GM12878 (cell line): ENCODE measurements at regions not wholly inside any gene's neighbourhood (a gene's known extent, or its start where the extent isn't known, plus 50 kb on each side); places are given as distances from the start of the nearest gene placed in this dataset.

Experiments
- ATAC-seq: fragments of 200-7000 bp; cut with Tn5 transposase; 3 replicates; pipeline ENCODE4 v1.9.1; 2020; ENCODE audit warnings: mild to moderate bottlenecking, moderate library complexity
- BruUV-seq: library from RNA; stranded (reverse); fragments of 400-500 nt; replicated peaks from 2 replicates; lab custom pipeline; 2021; lab: Mats Ljungman, UMichigan
- CTCF ChIA-PET: fragments of 300-600 bp; sonication (Branson Sonifier 250); formaldehyde crosslinking; extraction: SDS; loops from one replicate; lab custom pipeline; 2021; ENCODE audit warnings: inconsistent platforms; lab: Yijun Ruan, JAX
- POLR2A ChIA-PET: fragments of 350-600 bp; formaldehyde crosslinking; extraction: SDS; loops from one replicate; lab custom pipeline; 2021; ENCODE audit warnings: inconsistent platforms; lab: Charles Lee
- RAD21 ChIA-PET: fragments of 300-600 bp; sonication (Branson Sonifier 250); formaldehyde crosslinking; loops from one replicate; lab custom pipeline; 2023; ENCODE audit warnings: antibody characterized with exemption; ENCODE audit not compliant: unreplicated experiment; lab: Charles Lee
- SMC1A ChIA-PET: fragments of 300-600 bp; sonication (Branson Sonifier 250); formaldehyde crosslinking; loops from one replicate; lab custom pipeline; 2023; ENCODE audit not compliant: unreplicated experiment, uncharacterized antibody; lab: Charles Lee
- DNase-seq: peaks from one replicate; pipeline ENCODE4 v3.0.0-alpha.2; 2011; ENCODE audit warnings: low read depth, low spot score
- FAIRE-seq: peaks from 3 replicates; lab custom pipeline; 2011; peaks lifted over from hg19 to GRCh38; lab: Jason Lieb, UNC
- H2AFZ ChIP-seq: 2 replicates; pipeline ENCODE4 v1.6.0; 2011; ENCODE audit warnings: low read depth, low read length, control low read depth; ENCODE audit not compliant: control insufficient read depth
- H3K27ac ChIP-seq: 2 replicates; pipeline ENCODE4 v1.5.1; 2011; ENCODE audit warnings: control low read depth; ENCODE audit not compliant: control insufficient read depth, insufficient read depth
- H3K27me3 ChIP-seq, 2 experiments: replicated peaks in 1 of 2; 2 replicates each; pipeline versions ENCODE4 v1.6.0 to v1.6.1; 2011; ENCODE audit warnings: low read length in 1 of 2; ENCODE audit not compliant: control insufficient read depth in 2 of 2, insufficient read depth in 2 of 2
- H3K36me3 ChIP-seq, 2 experiments: 2 replicates each; pipeline ENCODE4 v1.5.1; 2011; ENCODE audit warnings: low read length in 1 of 2; ENCODE audit not compliant: control insufficient read depth in 2 of 2, insufficient read depth in 2 of 2
- H3K4me1 ChIP-seq: 2 replicates; pipeline ENCODE4 v1.6.1; 2011; ENCODE audit warnings: mild to moderate bottlenecking, low read length, moderate library complexity, mixed read lengths; ENCODE audit not compliant: control insufficient read depth, insufficient read depth
- H3K4me2 ChIP-seq: 2 replicates; pipeline ENCODE4 v1.6.0; 2011; ENCODE audit warnings: control low read depth; ENCODE audit not compliant: control insufficient read depth, insufficient read depth
- H3K4me3 ChIP-seq: fragments of 200-600 bp; sonication (generic); 2 replicates; pipeline ENCODE4 v1.5.1; 2016
- H3K79me2 ChIP-seq: 2 replicates; pipeline ENCODE4 v1.6.0; 2011; ENCODE audit warnings: low read length; ENCODE audit not compliant: control insufficient read depth, insufficient read depth
- H3K9ac ChIP-seq: 2 replicates; pipeline ENCODE4 v1.8.0; 2011; ENCODE audit warnings: low read length, control low read depth, mixed read lengths; ENCODE audit not compliant: control insufficient read depth, insufficient read depth
- H3K9me3 ChIP-seq: replicated peaks from 3 replicates; pipeline ENCODE4 v1.5.1; 2011; ENCODE audit warnings: mild to moderate bottlenecking, low read length; ENCODE audit not compliant: control insufficient read depth, insufficient read depth
- H4K20me1 ChIP-seq: 2 replicates; pipeline ENCODE4 v1.6.0; 2011; ENCODE audit not compliant: control insufficient read depth, insufficient read depth
- CEBPB ChIP-seq, 2 experiments: fragments of 150-350 bp in 1 of 2; IDR thresholded peaks; 2 replicates each; pipeline ENCODE4 v1.6.1; 2012 to 2014; ENCODE audit warnings: low read depth in 2 of 2, low read length in 2 of 2, borderline replicate concordance in 1 of 2, inconsistent platforms in 1 of 2
- IKZF1 ChIP-seq: fragments of 450-650 bp; conservative IDR thresholded peaks from 2 replicates; pipeline ENCODE4 v1.6.1; 2017; ENCODE audit warnings: antibody characterized with exemption, mild to moderate bottlenecking
- NBN ChIP-seq: fragments of 450-650 bp; IDR thresholded peaks from 2 replicates; pipeline ENCODE4 v1.6.1; 2016
- RAD21 ChIP-seq: IDR thresholded peaks from 2 replicates; pipeline ENCODE4 v1.6.1; 2011; ENCODE audit warnings: mild to moderate bottlenecking, low read depth, low read length, moderate library complexity; ENCODE audit not compliant: insufficient read depth
- SMC3 ChIP-seq: IDR thresholded peaks from 2 replicates; pipeline ENCODE4 v1.6.1; 2011; ENCODE audit warnings: low read length, improper control_type of control experiment, borderline replicate concordance
- SREBF2 ChIP-seq: IDR thresholded peaks from 2 replicates; pipeline ENCODE4 v1.6.1; 2012; ENCODE audit warnings: mild to moderate bottlenecking, low read length
- TCF12 ChIP-seq: IDR thresholded peaks from 2 replicates; pipeline ENCODE4 v1.6.1; 2011; ENCODE audit warnings: low read depth, mild to moderate bottlenecking, low read length
- YY1 ChIP-seq: IDR thresholded peaks from 2 replicates; pipeline ENCODE4 v1.6.1; 2011; ENCODE audit warnings: low read depth, mild to moderate bottlenecking, low read length
- WGBS: methylation state at CpG from one replicate; pipeline ENCODE4 v1.1.6; 2016; ENCODE audit warnings: low lambda C conversion rate; ENCODE audit not compliant: insufficient replicate concordance, insufficient coverage; ENCODE audit errors: missing lambda C conversion rate; 5-methylcytosine and 5-hydroxymethylcytosine counted together
- in situ Hi-C: fragments of 300-500 bp; cut with MboI; formaldehyde crosslinking; loops from 9 replicates; pipeline ENCODE4 v1.14.3; 2018; ENCODE audit warnings: mixed read lengths
- intact Hi-C: fragments of 100-400 bp; cut with micrococcal nuclease; formaldehyde crosslinking; loops from one replicate; pipeline ENCODE4 v1.14.2; 2022; ENCODE audit not compliant: unreplicated experiment
- TF ChIP-seq, protein P1 (sequence below), 3 experiments: IDR thresholded peaks in 2 of 3; conservative IDR thresholded peaks in 1 of 3; 2 replicates each; pipeline ENCODE4 v1.5.1; 2011; ENCODE audit warnings: low read depth in 3 of 3, low read length in 3 of 3, mild to moderate bottlenecking in 3 of 3, control low read depth in 2 of 3, moderate library complexity in 2 of 3, inconsistent platforms in 1 of 3, mixed read lengths in 1 of 3; ENCODE audit not compliant: control insufficient read depth in 2 of 3, insufficient read depth in 1 of 3; ENCODE audit errors: extremely low read depth in 1 of 3
- TF ChIP-seq, protein P2 (sequence below): fragments of 450-650 bp; IDR thresholded peaks from 2 replicates; pipeline ENCODE4 v1.6.1; 2014; ENCODE audit warnings: mild to moderate bottlenecking
- TF ChIP-seq, protein P3 (sequence below): fragments of 450-650 bp; IDR thresholded peaks from 2 replicates; pipeline ENCODE4 v1.6.1; 2017; ENCODE audit warnings: mild to moderate bottlenecking, moderate library complexity

DNA sequence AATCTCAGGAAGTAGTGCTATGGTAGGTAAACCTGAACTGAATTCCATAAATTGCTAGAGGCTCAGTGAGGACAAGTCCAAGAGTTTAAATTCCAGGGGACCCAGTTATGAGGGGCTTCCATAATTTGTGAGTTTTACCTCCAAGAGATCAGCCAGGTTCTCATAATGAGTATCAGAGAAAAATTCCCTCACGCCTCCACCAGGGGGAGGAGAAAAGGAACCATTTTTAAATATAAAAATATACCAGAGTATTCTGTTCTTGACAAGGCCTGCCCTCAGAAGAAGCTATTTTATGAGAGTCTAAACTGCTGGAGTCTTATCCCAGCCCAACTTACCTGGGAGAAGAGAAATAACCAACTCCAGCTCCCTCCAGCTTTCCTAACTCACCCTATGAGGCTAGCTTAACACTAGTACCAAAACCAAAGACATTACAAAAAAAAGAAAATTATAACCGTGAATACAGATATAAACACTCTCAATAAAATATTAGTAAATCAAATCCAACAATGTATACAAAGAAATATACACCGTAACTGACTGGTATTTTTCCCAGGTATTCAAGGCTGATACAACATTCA is 158.7 kb downstream of the TFAP2A start:
- no peaks in the 10 kb centered on the region for H3K79me2 ChIP-seq
- peak; percentile 55; the same call in 2 of the 3 replicates for ATAC-seq
- no peak overlapping the region for H3K9ac ChIP-seq
- ChIA-PET CTCF (interaction anchor here (0.6 to 1.9 kb wide), 7 partner anchors 9 to 263 kb away, joined by 3 to 17 read pairs (median 4); no protein-coding TSS in a partner anchor), POLR2A (no interaction called here), RAD21 (interaction anchor here (1.1 to 1.8 kb wide), 3 partner anchors 170 to 179 kb away, joined by 3 to 9 read pairs (median 8); no protein-coding TSS in a partner anchor)
- no peaks in the 10 kb centered on the region for H3K4me1 ChIP-seq
- 32% methylated on average over 3 of the region's 3 CpGs for WGBS
- H3K4me2 ChIP-seq = no peak overlapping the region
- no peaks in the 10 kb centered on the region; a peak in 1 of 4 replicates for H3K27me3 ChIP-seq
- H3K9me3 ChIP-seq = no peaks in the 10 kb centered on the region
- no peaks in the 10 kb centered on the region for H4K20me1 ChIP-seq
- TF ChIP-seq CEBPB (IDR thresholded peaks at IDR 0.05; ENCODE audit: borderline replicate concordance in 1 of 2, low read depth in 2 of 2, low read length in 2 of 2) = no peak
- no peak for TF ChIP-seq IKZF1
- TF ChIP-seq, protein P1, sequence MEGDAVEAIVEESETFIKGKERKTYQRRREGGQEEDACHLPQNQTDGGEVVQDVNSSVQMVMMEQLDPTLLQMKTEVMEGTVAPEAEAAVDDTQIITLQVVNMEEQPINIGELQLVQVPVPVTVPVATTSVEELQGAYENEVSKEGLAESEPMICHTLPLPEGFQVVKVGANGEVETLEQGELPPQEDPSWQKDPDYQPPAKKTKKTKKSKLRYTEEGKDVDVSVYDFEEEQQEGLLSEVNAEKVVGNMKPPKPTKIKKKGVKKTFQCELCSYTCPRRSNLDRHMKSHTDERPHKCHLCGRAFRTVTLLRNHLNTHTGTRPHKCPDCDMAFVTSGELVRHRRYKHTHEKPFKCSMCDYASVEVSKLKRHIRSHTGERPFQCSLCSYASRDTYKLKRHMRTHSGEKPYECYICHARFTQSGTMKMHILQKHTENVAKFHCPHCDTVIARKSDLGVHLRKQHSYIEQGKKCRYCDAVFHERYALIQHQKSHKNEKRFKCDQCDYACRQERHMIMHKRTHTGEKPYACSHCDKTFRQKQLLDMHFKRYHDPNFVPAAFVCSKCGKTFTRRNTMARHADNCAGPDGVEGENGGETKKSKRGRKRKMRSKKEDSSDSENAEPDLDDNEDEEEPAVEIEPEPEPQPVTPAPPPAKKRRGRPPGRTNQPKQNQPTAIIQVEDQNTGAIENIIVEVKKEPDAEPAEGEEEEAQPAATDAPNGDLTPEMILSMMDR (IDR thresholded peaks at IDR 0.05 in 2 of 3, conservative IDR thresholded peaks at IDR 0.05 in 1 of 3; ENCODE audit: control insufficient read depth in 2 of 3, extremely low read depth in 1 of 3, insufficient read depth in 1 of 3, low read depth in 3 of 3, low read length in 3 of 3) = peak; percentile 34 to 47 (median 43); a peak in 5 of 6 replicates
- 0 out of 2 replicates have a peak, but pooled peaks have one; percentile 26 for TF ChIP-seq RAD21
- TF ChIP-seq NBN = no peak
- TF ChIP-seq, protein P2, sequence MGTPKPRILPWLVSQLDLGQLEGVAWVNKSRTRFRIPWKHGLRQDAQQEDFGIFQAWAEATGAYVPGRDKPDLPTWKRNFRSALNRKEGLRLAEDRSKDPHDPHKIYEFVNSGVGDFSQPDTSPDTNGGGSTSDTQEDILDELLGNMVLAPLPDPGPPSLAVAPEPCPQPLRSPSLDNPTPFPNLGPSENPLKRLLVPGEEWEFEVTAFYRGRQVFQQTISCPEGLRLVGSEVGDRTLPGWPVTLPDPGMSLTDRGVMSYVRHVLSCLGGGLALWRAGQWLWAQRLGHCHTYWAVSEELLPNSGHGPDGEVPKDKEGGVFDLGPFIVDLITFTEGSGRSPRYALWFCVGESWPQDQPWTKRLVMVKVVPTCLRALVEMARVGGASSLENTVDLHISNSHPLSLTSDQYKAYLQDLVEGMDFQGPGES = no peak
- peak; percentile 44; the same call in 1 of the 2 replicates for TF ChIP-seq SMC3
- TF ChIP-seq SREBF2 = no peak
- TF ChIP-seq YY1 = peak; percentile 29; the same call in 1 of the 2 replicates
- no peak for TF ChIP-seq TCF12
- TF ChIP-seq, protein P3, sequence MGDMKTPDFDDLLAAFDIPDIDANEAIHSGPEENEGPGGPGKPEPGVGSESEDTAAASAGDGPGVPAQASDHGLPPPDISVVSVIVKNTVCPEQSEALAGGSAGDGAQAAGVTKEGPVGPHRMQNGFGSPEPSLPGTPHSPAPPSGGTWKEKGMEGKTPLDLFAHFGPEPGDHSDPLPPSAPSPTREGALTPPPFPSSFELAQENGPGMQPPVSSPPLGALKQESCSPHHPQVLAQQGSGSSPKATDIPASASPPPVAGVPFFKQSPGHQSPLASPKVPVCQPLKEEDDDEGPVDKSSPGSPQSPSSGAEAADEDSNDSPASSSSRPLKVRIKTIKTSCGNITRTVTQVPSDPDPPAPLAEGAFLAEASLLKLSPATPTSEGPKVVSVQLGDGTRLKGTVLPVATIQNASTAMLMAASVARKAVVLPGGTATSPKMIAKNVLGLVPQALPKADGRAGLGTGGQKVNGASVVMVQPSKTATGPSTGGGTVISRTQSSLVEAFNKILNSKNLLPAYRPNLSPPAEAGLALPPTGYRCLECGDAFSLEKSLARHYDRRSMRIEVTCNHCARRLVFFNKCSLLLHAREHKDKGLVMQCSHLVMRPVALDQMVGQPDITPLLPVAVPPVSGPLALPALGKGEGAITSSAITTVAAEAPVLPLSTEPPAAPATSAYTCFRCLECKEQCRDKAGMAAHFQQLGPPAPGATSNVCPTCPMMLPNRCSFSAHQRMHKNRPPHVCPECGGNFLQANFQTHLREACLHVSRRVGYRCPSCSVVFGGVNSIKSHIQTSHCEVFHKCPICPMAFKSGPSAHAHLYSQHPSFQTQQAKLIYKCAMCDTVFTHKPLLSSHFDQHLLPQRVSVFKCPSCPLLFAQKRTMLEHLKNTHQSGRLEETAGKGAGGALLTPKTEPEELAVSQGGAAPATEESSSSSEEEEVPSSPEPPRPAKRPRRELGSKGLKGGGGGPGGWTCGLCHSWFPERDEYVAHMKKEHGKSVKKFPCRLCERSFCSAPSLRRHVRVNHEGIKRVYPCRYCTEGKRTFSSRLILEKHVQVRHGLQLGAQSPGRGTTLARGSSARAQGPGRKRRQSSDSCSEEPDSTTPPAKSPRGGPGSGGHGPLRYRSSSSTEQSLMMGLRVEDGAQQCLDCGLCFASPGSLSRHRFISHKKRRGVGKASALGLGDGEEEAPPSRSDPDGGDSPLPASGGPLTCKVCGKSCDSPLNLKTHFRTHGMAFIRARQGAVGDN = no peak
- TF ChIP-seq, all 136 proteins: peak for 4
- no TSS peak for BruUV-seq
- Histone ChIP-seq H3K4me3 (no peak overlapping the region), H3K36me3 (no peaks in the 10 kb centered on the region), H2AFZ (no peak overlapping the region), H3K27ac (no peak overlapping the region)
- intact Hi-C loops (loop anchor here (1.0 kb wide), 1 partner anchor 173 kb away; no protein-coding TSS in a partner anchor), in situ Hi-C loops (no loop called here)
- DNase-seq (no peak), FAIRE-seq (no peak)
- SMC1A ChIA-PET = interaction anchor here (1.2 to 2.0 kb wide), 5 partner anchors 11 to 179 kb away, joined by 3 to 9 read pairs (median 6); no protein-coding TSS in a partner anchor
